ENCODE measurements at regions not wholly inside any gene's neighbourhood (a gene's known extent, or its start where the extent isn't known, plus 50 kb on each side); places are given as distances from the start of the nearest gene placed in this dataset.

- BruUV-seq (replicated peaks) = no TSS peak
- H3K4me1 ChIP-seq (ENCODE audit: insufficient read depth, low read length) = no peaks in the 10 kb centered on the region
- no peaks in the 10 kb centered on the region for H3K9me3 ChIP-seq (ENCODE audit: low read length)
- H3K79me2 ChIP-seq (ENCODE audit: low read length) = no peaks in the 10 kb centered on the region
- no peaks in the 10 kb centered on the region for H4K20me1 ChIP-seq (ENCODE audit: low read length)
- H3K36me3 ChIP-seq (ENCODE audit: low read depth, low read length) = no peaks in the 10 kb centered on the region
- ATAC-seq = no peak
- DNase-seq = no peak
- no peak overlapping the region for H2AFZ ChIP-seq (ENCODE audit: low read length)
- H3F3A ChIP-seq (ENCODE audit: low read length, unreplicated experiment) = no peaks in the 10 kb centered on the region
- no peak overlapping the region for H3K9ac ChIP-seq (ENCODE audit: low read length)
- H3K4me2 ChIP-seq (ENCODE audit: low read length) = no peak overlapping the region
- TF ChIP-seq EZH2phosphoT487 (IDR thresholded peaks at IDR 0.05; ENCODE audit: borderline replicate concordance, low read length) = no peak
- no peak for TF ChIP-seq CTCF (conservative IDR thresholded peaks at IDR 0.05; ENCODE audit: low read depth, low read length)
- no peak for TF ChIP-seq EZH2 (IDR thresholded peaks at IDR 0.05; ENCODE audit: low read length, unreplicated experiment)
- no peaks in the 10 kb centered on the region for H3K9me2 ChIP-seq (replicated peaks; ENCODE audit: low read length)
- no peak overlapping the region for H3K27ac ChIP-seq (ENCODE audit: low read length)
- H3K27me3 ChIP-seq (ENCODE audit: low read length) = no peaks in the 10 kb centered on the region
- no peak overlapping the region for H3K4me3 ChIP-seq (ENCODE audit: low read length)
- POLR2A ChIA-PET (ENCODE audit: unreplicated experiment) = no interaction called here
- intact Hi-C loops (cut with micrococcal nuclease) = no loop called here
- CTCF ChIA-PET = no interaction called here
These were observed 141.1 kb downstream of the SPATA31D1 start for GRCh38 chr9:82129708-82130107.

GRCh38 chr9:82130331-82131042, 141.9 kb downstream of the SPATA31D1 start:
- Histone ChIP-seq H3K4me1 (ENCODE audit: insufficient read depth, low read length) (no peaks in the 10 kb centered on the region), H3K4me3 (ENCODE audit: low read length) (no peak overlapping the region), H3K9ac (ENCODE audit: low read length) (no peak overlapping the region), H3K27me3 (ENCODE audit: low read length) (no peaks in the 10 kb centered on the region), H3K4me2 (ENCODE audit: low read length) (no peak overlapping the region), H3K79me2 (ENCODE audit: low read length) (no peaks in the 10 kb centered on the region), H3K36me3 (ENCODE audit: low read depth, low read length) (no peaks in the 10 kb centered on the region), H3K27ac (ENCODE audit: low read length) (no peak overlapping the region), H4K20me1 (ENCODE audit: low read length) (no peaks in the 10 kb centered on the region), H3K9me2 (replicated peaks; ENCODE audit: low read length) (no peaks in the 10 kb centered on the region), H2AFZ (ENCODE audit: low read length) (no peak overlapping the region), H3K9me3 (ENCODE audit: low read length) (no peaks in the 10 kb centered on the region), H3F3A (ENCODE audit: low read length, unreplicated experiment) (no peaks in the 10 kb centered on the region)
- ChIA-PET CTCF (no interaction called here), POLR2A (ENCODE audit: unreplicated experiment) (no interaction called here)
- no TSS peak for BruUV-seq (replicated peaks)
- no peak for ATAC-seq
- intact Hi-C loops (cut with micrococcal nuclease) = no loop called here
- no peak for DNase-seq
- TF ChIP-seq EZH2phosphoT487 (IDR thresholded peaks at IDR 0.05; ENCODE audit: borderline replicate concordance, low read length) = no peak
- no peak for TF ChIP-seq CTCF (conservative IDR thresholded peaks at IDR 0.05; ENCODE audit: low read depth, low read length)
- no peak for TF ChIP-seq EZH2 (IDR thresholded peaks at IDR 0.05; ENCODE audit: low read length, unreplicated experiment)

- TF ChIP-seq EZH2 (IDR thresholded peaks at IDR 0.05; ENCODE audit: low read length, unreplicated experiment) (no peak), CTCF (conservative IDR thresholded peaks at IDR 0.05; ENCODE audit: low read depth, low read length) (no peak), EZH2phosphoT487 (IDR thresholded peaks at IDR 0.05; ENCODE audit: borderline replicate concordance, low read length) (no peak)
- no peaks in the 10 kb centered on the region for H3F3A ChIP-seq (ENCODE audit: low read length, unreplicated experiment)
These were observed 142.5 kb downstream of the SPATA31D1 start for GRCh38 chr9:82131072-82131471.

More at GRCh38 chr9:82131072-82131471, 142.5 kb downstream of the SPATA31D1 start:
- ChIA-PET CTCF (no interaction called here), POLR2A (ENCODE audit: unreplicated experiment) (no interaction called here)
- intact Hi-C loops (cut with micrococcal nuclease) = no loop called here
- Histone ChIP-seq H3K9me2 (replicated peaks; ENCODE audit: low read length) (no peaks in the 10 kb centered on the region), H3K4me1 (ENCODE audit: insufficient read depth, low read length) (no peaks in the 10 kb centered on the region), H3K4me2 (ENCODE audit: low read length) (no peak overlapping the region), H3K4me3 (ENCODE audit: low read length) (no peak overlapping the region), H3K9ac (ENCODE audit: low read length) (no peak overlapping the region), H2AFZ (ENCODE audit: low read length) (no peak overlapping the region), H3K9me3 (ENCODE audit: low read length) (no peaks in the 10 kb centered on the region), H4K20me1 (ENCODE audit: low read length) (no peaks in the 10 kb centered on the region), H3K27ac (ENCODE audit: low read length) (no peak overlapping the region), H3K79me2 (ENCODE audit: low read length) (no peaks in the 10 kb centered on the region), H3K36me3 (ENCODE audit: low read depth, low read length) (no peaks in the 10 kb centered on the region), H3K27me3 (ENCODE audit: low read length) (no peaks in the 10 kb centered on the region)
- no TSS peak for BruUV-seq (replicated peaks)
- no peak for ATAC-seq
- no peak for DNase-seq

All from PC-3 (cell line).